ENCODE measurements at regions not wholly inside any gene's neighbourhood (a gene's known extent, or its start where the extent isn't known, plus 50 kb on each side); places are given as distances from the start of the nearest gene placed in this dataset.

DNA sequence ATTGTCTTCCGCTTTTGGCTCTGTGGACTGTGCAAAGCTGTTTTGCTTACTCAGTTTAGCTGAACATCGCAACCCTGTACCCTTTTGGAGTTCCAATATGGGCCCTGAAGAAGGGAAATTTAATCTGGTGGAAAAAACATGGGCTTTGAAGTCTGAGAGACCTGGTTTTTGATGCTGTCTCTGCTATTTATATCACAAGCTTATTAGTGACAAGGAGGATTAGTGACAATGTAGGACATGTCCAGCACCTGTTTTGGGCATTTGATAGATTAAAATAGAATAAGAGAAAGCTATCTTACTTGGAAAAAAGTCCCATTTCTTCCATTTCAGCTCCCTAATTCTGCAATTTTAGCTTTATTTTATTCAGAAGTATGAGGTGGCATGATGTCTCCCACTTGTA lies 417.3 kb downstream of the SPRY1 start:
- Mint-ChIP-seq H3K9me3 (peaks cover 4% of the 10 kb centered on the region; the same call in 1 of the 2 replicates), H3K27me3 (ENCODE audit: low read depth) (no peaks in the 10 kb centered on the region), H3K36me3 (no peaks in the 10 kb centered on the region), H3K4me1 (peaks cover 10% of the 10 kb centered on the region), H3K4me3 (no peak overlapping the region), H3K27ac (no peak overlapping the region)
- ATAC-seq (no peak), DNase-seq (ENCODE audit: low spot score) (no peak)
- ChIA-PET POLR2A (no interaction called here), CTCF (no interaction called here)
- TF ChIP-seq, protein P1, sequence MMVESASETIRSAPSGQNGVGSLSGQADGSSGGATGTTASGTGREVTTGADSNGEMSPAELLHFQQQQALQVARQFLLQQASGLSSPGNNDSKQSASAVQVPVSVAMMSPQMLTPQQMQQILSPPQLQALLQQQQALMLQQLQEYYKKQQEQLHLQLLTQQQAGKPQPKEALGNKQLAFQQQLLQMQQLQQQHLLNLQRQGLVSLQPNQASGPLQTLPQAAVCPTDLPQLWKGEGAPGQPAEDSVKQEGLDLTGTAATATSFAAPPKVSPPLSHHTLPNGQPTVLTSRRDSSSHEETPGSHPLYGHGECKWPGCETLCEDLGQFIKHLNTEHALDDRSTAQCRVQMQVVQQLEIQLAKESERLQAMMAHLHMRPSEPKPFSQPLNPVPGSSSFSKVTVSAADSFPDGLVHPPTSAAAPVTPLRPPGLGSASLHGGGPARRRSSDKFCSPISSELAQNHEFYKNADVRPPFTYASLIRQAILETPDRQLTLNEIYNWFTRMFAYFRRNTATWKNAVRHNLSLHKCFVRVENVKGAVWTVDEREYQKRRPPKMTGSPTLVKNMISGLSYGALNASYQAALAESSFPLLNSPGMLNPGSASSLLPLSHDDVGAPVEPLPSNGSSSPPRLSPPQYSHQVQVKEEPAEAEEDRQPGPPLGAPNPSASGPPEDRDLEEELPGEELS (CRISPR knock-in tag; IDR thresholded peaks at IDR 0.05), result no peak
- no peak for TF ChIP-seq PRRX2 (CRISPR knock-in tag; IDR thresholded peaks at IDR 0.05)
- no peak for TF ChIP-seq ZNF317 (CRISPR knock-in tag; IDR thresholded peaks at IDR 0.05; ENCODE audit: borderline replicate concordance, low read depth)
- TF ChIP-seq, protein P2, sequence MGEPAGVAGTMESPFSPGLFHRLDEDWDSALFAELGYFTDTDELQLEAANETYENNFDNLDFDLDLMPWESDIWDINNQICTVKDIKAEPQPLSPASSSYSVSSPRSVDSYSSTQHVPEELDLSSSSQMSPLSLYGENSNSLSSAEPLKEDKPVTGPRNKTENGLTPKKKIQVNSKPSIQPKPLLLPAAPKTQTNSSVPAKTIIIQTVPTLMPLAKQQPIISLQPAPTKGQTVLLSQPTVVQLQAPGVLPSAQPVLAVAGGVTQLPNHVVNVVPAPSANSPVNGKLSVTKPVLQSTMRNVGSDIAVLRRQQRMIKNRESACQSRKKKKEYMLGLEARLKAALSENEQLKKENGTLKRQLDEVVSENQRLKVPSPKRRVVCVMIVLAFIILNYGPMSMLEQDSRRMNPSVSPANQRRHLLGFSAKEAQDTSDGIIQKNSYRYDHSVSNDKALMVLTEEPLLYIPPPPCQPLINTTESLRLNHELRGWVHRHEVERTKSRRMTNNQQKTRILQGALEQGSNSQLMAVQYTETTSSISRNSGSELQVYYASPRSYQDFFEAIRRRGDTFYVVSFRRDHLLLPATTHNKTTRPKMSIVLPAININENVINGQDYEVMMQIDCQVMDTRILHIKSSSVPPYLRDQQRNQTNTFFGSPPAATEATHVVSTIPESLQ (CRISPR knock-in tag; IDR thresholded peaks at IDR 0.05), result no peak
- no peak for TF ChIP-seq ETV6 (CRISPR knock-in tag; IDR thresholded peaks at IDR 0.05)
- no peak for TF ChIP-seq EMX1 (CRISPR knock-in tag; IDR thresholded peaks at IDR 0.05)
- TF ChIP-seq, protein P3, sequence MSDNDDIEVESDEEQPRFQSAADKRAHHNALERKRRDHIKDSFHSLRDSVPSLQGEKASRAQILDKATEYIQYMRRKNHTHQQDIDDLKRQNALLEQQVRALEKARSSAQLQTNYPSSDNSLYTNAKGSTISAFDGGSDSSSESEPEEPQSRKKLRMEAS (CRISPR knock-in tag; IDR thresholded peaks at IDR 0.05), result no peak
- TF ChIP-seq ZNF138 (CRISPR knock-in tag; conservative IDR thresholded peaks at IDR 0.05), result no peak
- TF ChIP-seq ZNF416 (CRISPR knock-in tag; IDR thresholded peaks at IDR 0.05), result no peak
- TF ChIP-seq NR1H2 (CRISPR knock-in tag; IDR thresholded peaks at IDR 0.05), result no peak
- TF ChIP-seq, protein P4, sequence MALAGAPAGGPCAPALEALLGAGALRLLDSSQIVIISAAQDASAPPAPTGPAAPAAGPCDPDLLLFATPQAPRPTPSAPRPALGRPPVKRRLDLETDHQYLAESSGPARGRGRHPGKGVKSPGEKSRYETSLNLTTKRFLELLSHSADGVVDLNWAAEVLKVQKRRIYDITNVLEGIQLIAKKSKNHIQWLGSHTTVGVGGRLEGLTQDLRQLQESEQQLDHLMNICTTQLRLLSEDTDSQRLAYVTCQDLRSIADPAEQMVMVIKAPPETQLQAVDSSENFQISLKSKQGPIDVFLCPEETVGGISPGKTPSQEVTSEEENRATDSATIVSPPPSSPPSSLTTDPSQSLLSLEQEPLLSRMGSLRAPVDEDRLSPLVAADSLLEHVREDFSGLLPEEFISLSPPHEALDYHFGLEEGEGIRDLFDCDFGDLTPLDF (CRISPR knock-in tag; IDR thresholded peaks at IDR 0.05), result no peak
- TF ChIP-seq RORB (CRISPR knock-in tag; IDR thresholded peaks at IDR 0.05), result no peak
- TF ChIP-seq FOXJ3 (CRISPR knock-in tag; IDR thresholded peaks at IDR 0.05; ENCODE audit: borderline replicate concordance), result no peak
- no peak for TF ChIP-seq TP53 (CRISPR knock-in tag; IDR thresholded peaks at IDR 0.05)
- TF ChIP-seq, protein P5, sequence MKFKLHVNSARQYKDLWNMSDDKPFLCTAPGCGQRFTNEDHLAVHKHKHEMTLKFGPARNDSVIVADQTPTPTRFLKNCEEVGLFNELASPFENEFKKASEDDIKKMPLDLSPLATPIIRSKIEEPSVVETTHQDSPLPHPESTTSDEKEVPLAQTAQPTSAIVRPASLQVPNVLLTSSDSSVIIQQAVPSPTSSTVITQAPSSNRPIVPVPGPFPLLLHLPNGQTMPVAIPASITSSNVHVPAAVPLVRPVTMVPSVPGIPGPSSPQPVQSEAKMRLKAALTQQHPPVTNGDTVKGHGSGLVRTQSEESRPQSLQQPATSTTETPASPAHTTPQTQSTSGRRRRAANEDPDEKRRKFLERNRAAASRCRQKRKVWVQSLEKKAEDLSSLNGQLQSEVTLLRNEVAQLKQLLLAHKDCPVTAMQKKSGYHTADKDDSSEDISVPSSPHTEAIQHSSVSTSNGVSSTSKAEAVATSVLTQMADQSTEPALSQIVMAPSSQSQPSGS (CRISPR knock-in tag; IDR thresholded peaks at IDR 0.05; ENCODE audit: borderline replicate concordance, low read depth), result no peak

DNA sequence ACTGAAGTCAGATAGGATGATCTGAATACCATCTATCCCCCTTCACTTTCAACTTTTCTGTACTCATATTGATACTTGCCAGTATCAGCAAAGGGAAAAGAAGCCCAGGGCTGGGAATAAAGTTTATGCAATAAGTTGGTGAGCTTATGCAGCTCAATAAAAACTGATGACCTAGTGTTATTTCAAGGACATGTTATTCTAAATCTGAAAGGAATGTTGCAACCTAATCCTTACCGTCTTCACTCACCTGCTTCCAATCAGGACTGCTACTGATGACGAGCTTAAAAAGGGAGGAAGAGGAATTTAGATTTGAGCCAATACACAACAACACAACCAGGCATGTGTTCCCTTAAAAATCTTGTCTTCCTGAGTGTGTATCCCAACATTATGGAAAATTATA lies 419.9 kb downstream of the SPRY1 start:
- DNase-seq (ENCODE audit: low spot score), result no peak
- ATAC-seq, result peak; percentile 46
- H3K4me3 Mint-ChIP-seq, result no peak overlapping the region
- POLR2A ChIA-PET, result interaction anchor here (0.7 kb wide), 1 partner anchor 39 kb away, joined by 3 read pairs; no protein-coding TSS in a partner anchor
- peaks cover 10% of the 10 kb centered on the region for H3K9me3 Mint-ChIP-seq
- CTCF ChIA-PET, result no interaction called here
- H3K36me3 Mint-ChIP-seq, result peaks cover 5% of the 10 kb centered on the region; the same call in 1 of the 2 replicates
- H3K27ac Mint-ChIP-seq, result no peak overlapping the region
- H3K27me3 Mint-ChIP-seq (ENCODE audit: low read depth), result no peaks in the 10 kb centered on the region
- H3K4me1 Mint-ChIP-seq, result peaks cover 16% of the 10 kb centered on the region
- TF ChIP-seq, protein P6, sequence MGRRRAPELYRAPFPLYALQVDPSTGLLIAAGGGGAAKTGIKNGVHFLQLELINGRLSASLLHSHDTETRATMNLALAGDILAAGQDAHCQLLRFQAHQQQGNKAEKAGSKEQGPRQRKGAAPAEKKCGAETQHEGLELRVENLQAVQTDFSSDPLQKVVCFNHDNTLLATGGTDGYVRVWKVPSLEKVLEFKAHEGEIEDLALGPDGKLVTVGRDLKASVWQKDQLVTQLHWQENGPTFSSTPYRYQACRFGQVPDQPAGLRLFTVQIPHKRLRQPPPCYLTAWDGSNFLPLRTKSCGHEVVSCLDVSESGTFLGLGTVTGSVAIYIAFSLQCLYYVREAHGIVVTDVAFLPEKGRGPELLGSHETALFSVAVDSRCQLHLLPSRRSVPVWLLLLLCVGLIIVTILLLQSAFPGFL (CRISPR knock-in tag; IDR thresholded peaks at IDR 0.05; ENCODE audit: borderline replicate concordance), result no peak
- TF ChIP-seq, protein P7, sequence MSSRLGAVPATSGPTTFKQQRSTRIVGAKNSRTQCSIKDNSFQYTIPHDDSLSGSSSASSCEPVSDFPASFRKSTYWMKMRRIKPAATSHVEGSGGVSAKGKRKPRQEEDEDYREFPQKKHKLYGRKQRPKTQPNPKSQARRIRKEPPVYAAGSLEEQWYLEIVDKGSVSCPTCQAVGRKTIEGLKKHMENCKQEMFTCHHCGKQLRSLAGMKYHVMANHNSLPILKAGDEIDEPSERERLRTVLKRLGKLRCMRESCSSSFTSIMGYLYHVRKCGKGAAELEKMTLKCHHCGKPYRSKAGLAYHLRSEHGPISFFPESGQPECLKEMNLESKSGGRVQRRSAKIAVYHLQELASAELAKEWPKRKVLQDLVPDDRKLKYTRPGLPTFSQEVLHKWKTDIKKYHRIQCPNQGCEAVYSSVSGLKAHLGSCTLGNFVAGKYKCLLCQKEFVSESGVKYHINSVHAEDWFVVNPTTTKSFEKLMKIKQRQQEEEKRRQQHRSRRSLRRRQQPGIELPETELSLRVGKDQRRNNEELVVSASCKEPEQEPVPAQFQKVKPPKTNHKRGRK (CRISPR knock-in tag; IDR thresholded peaks at IDR 0.05; ENCODE audit: borderline replicate concordance), result no peak
- TF ChIP-seq GRHL2 (CRISPR knock-in tag; IDR thresholded peaks at IDR 0.05; ENCODE audit: insufficient replicate concordance, severe bottlenecking) (no peak), EMX1 (CRISPR knock-in tag; IDR thresholded peaks at IDR 0.05) (no peak), GABPB1 (CRISPR knock-in tag; IDR thresholded peaks at IDR 0.05) (no peak), SOX15 (CRISPR knock-in tag; IDR thresholded peaks at IDR 0.05) (no peak), ELF4 (CRISPR knock-in tag; IDR thresholded peaks at IDR 0.05; ENCODE audit: low read depth) (no peak), RORB (CRISPR knock-in tag; IDR thresholded peaks at IDR 0.05) (no peak)
- TF ChIP-seq, protein P1 (CRISPR knock-in tag; IDR thresholded peaks at IDR 0.05), result no peak
- TF ChIP-seq, protein P8, sequence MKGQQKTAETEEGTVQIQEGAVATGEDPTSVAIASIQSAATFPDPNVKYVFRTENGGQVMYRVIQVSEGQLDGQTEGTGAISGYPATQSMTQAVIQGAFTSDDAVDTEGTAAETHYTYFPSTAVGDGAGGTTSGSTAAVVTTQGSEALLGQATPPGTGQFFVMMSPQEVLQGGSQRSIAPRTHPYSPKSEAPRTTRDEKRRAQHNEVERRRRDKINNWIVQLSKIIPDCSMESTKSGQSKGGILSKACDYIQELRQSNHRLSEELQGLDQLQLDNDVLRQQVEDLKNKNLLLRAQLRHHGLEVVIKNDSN (CRISPR knock-in tag; IDR thresholded peaks at IDR 0.05), result no peak
- TF ChIP-seq, protein P3 (CRISPR knock-in tag; IDR thresholded peaks at IDR 0.05), result no peak

Measured in WTC11 (cell line).